CD4-positive, alpha-beta T cell treated with Interleukin-21 for 1 hour (primary cell): ENCODE measurements at regions not wholly inside any gene's neighbourhood (a gene's known extent, or its start where the extent isn't known, plus 50 kb on each side); places are given as distances from the start of the nearest gene placed in this dataset.
"Not testable (repeated sequence)": the region's sequence is repeated elsewhere in the genome, so short reads cannot be mapped to it uniquely, and the experiment has no call there.

Experiments
- DNase-seq: peaks from one replicate; pipeline ENCODE4 v3.0.0-alpha.2; 2020

DNA sequence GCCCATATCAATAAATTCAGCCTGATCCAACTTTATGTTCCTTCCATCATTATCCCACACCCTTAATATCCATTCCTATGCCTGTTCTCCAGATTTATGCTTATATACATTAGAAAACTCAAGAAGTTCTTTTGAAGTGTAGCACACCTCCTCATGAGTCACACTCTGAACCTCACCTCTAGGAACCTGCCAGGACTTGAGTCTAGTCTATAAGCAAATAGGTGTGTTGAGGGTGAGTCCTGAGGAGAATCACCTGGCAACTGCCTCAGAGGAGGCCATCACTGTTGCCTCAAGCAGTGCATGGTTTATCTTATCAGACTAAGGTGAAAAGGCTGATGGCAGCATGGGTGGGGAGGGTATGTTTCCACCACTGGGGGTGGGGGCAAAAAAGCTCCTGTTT lies 496.7 kb downstream of the C6orf118 start:
- no peak for DNase-seq

- DNase-seq, result no peak
Observed at GRCh38 chr6:164807125-164807524, 502.3 kb downstream of the C6orf118 start.

GRCh38 chr6:164795056-164795815 lies 514.2 kb downstream of the C6orf118 start:
- DNase-seq, result no peak

DNA sequence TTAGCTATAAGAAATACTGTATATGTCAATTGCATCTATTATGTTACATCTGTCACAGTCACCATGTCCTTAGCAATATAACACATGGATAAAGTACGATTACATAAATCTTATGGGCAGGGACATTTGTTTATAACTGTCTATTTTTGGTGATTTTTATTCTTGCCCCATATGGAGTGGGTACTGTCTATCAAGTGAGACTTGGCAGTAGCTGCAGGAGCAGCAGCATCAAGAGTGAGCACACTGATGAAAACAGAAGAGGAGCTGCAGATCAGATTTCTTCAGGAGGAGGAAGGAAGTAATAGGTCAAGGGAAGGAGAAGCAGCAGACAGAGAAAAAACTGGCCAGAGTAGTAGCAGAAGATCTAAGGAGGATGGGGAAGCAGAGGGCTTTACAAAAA lies 516.7 kb downstream of the C6orf118 start:
- DNase-seq, result no peak

DNA sequence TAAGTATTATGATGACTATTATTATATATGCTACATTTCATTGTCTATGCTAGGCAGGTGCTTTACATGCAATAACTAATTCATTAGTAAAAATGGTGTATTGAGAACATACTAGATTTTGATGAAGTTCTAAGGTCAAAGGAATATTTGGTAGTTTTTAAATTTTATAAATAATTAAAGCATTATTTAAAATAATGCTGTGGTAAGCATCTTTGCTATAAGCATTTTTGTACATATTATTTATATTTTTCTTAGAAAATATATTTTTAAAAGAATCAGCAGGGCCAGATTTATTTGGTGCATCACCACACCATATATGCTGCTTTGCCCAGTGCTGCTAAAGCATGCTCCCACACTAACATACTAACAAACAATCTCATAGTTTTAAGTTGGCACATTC lies 517.9 kb downstream of the C6orf118 start:
- DNase-seq, result no peak

GRCh38 chr6:164763788-164764187 lies 545.6 kb downstream of the C6orf118 start:
- no peak for DNase-seq

DNA sequence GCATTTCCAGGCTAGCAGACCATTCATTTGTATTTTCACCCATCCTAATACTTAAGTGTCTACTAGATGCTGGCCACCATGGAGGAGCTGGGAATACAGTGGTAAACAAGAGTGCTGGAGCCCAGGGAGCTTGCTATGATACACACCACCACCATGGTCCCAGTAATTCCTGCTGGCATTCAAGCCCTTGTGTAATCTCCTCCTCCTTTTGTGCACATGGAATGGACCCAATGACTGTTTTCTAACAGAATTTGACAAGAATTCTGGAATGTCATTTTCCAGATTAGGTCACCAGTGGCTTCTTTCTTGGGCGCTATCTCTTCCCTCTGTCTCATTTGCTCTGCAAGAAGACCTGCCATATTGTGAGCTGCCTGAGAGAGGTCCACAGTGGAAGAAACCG lies 552.0 kb downstream of the C6orf118 start:
- DNase-seq, result no peak

DNA sequence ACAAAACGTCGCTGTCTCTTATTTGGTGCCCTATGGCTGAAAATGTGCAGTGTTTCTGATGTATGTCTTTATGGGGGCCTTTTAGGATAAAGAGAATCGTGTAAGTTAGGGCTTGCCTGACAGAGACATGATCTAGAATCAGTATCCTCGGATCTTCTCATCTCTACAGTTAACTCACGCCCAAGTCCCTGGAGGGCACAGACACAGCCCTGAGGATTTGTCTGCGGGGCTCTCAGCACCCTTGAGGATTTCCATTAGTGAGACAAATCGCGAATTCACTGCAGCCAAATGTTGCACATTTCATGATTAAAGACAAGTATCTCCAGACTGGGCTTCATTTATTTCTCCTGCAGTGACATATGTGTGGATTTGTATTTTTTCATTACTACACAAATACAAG lies 552.7 kb downstream of the C6orf118 start:
- no peak for DNase-seq

GRCh38 chr6:164756142-164756541 lies 553.3 kb downstream of the C6orf118 start:
- DNase-seq, result no peak

DNA sequence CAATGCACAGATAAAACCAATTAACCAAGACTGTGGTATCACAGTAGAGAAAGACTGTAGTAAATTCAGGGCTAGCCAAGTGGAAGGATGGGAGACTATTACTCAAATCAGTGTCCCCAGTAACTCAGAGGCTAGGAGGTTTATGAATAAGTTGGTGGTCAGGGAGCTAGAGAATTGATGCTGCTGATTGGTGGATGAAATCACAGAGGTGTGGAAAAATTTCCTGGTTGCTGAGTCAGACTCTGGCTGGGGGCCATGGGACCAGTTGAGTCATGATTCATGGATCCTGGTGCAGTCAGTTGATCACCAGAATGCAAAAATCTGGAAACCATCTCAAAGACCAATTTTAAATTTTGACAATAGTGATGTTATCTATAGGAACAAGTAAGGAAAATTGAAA lies 555.9 kb downstream of the C6orf118 start:
- no peak for DNase-seq

GRCh38 chr6:164751395-164751794 lies 558.0 kb downstream of the C6orf118 start:
- no peak for DNase-seq

DNA sequence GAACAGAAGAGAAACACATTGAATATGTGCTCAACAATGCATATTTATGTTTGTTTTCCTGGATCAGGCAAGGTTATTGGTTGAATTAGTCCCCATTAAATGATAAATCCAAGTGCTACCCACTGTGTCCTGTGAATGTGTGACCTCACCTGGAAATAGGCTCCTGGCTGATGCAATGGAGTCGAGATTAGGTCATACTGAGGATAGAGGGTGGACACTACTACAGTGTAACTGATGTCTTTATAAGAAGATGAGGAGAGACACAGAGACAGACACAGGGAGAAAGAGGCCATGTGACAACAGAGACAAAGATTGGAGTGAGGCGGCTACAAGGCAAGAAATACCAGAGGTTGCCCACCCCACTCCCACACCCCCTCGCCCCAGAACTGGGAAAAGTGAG lies 559.3 kb downstream of the C6orf118 start:
- DNase-seq, result no peak

DNA sequence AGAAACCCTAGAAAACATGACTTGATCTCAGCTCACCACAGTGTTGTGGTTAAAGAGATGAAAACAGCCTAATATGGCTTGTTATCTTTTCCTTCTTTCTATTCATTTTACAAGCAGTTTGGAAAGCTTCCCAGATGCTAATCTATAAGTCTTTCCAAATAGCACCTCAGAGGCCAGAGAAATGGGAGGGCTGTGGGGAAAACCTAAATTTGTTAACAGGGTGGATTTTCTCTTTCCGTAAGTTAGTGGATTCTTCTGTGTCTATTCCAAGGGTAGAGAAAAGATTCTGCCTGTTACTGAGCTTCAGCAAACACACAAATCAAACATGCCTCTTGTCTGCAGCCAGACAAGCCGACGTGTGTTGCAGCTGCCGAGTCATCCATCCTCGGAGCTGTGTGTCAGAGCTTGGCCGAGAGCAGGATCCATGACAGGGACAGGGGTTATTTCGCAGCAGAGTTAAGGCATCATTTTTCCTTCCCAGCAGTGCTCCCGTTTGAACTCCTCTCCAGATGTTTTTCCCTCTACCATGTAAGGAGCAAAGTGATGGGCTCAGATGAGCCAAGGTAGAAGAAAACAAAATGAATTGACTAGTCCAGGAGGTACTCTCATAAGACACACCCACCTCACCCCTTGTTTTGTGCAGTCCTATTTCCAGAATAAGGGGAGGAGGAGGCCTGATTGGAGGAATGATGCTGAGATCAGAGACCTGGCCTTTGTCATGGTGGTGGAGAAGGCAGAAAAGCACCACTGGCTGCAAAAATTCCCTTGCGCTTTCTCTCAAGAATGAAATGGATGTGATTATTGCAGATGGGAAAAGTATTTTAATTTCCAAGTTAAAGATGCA lies 560.0 kb downstream of the C6orf118 start:
- DNase-seq, result no peak

DNA sequence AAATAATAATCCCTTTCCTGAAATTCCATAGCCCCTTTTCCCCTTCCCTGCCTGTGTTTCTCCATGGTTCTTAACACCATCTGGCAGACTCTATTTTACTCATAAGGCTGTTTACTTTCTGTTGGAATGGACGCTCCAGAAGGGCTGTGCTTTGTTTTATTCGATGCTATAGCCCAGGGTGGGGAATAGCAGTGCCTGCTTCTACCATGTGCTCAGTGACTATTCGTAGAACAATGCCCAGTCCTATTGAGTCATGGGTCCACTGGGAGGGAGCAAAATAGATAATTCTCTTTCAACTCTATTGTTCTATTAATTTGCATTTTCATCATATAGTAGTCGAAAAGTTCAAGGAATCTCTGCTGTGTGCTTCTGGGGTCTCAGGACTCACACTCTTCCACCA lies 565.1 kb downstream of the C6orf118 start:
- no peak for DNase-seq

DNA sequence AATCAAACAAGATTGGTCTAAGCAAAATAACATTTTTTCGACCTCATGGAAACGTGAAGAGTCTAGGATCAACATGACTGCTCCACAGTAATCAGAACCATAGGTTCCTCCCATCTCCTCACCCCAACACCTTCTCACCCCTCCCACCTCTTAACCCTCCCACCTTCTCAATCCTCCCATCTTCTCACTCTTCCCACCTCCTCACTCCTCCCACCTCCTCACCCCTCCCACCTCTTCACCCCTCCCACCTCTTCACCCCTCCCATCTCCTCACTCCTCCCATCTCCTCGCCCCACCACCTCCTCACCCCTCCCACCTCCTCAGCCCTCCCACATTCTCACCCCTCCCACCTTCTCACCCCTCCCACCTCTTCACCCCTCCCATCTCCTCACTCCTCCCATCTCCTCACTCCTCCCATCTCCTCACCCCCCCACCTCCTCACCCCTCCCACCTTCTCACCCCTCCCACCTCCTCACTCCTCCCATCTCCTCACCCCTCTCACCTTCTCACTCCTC lies 567.4 kb downstream of the C6orf118 start:
- DNase-seq, result no peak

DNA sequence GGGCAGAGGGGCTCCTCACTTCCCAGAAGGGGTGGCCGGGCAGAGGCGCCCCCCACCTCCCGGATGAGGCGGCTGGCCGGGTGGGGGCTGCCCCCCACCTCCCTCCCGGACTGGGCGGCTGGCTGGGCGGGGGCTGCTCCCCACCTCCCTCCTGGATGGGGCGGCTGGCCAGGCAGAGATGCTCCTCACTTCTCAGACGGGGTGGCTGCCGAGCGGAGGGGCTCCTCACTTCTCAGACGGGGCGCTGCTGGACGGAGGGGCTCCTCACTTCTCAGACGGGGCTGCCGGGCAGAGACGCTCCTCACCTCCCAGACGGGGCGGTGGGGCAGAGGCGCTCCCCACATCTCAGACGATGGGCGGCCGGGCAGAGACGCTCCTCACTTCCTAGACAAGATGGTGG lies 573.3 kb downstream of the C6orf118 start:
- not testable (repeated sequence) for DNase-seq

- no peak for DNase-seq
Observed at GRCh38 chr6:164731539-164731938, 577.9 kb downstream of the C6orf118 start.

DNA sequence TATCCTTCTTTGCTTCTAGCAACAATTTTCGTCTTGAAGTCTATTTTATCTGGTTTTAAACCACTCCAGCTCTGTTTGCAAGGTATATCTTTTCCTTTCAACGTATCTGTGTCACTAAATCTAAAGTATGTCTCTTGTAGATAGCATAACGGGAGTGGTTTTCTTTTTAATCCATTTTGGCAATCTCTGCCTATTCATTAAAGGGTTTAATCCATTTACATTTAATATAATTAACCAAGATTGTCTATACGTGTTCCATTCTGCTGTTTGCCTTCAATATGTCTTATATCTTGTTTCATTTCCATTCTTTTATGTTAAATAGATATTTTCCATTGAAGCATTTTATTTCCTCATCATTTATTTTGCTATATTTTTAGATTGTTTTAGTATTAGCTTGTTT lies 587.9 kb downstream of the C6orf118 start:
- no peak for DNase-seq

- no peak for DNase-seq
Observed at GRCh38 chr6:164700497-164700896, 608.9 kb downstream of the C6orf118 start.

DNA sequence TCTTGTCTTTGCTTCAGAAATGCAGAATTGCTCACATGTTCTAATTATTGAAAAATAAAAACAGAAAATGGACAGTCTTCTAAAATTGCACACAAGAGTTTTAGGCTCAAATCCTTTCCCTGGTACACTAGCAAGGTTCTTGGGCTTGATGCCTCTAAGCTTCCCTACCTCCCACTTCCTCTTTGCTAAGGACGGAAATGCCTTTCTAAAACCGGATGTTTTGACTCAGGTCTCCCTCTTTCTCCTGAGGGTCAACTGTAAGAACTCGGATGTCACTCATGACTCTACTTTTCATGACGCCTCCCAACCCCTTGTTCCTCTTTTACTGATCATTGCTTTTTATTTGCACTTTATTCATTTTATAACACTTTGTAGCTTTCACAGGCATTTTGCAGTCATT lies 613.5 kb downstream of the C6orf118 start:
- no peak for DNase-seq

DNA sequence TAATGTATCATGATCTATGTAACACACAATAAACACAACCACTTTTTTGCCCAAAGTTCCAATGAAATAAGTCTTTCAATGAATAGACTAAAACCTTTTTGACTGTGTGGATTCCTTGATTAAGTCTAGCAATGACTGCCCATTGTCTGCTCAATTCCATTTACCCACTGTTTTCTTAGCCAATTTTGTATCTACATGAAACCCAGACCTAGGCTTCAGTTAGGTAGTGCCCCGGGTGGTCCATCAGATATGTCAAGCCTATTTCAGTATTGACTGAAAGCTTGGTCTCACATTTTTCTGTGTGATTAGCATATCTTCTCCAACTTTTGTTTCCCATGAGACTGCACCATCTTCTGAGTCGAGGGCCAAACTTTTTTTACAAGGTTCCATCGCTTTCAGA lies 615.0 kb downstream of the C6orf118 start:
- no peak for DNase-seq

DNA sequence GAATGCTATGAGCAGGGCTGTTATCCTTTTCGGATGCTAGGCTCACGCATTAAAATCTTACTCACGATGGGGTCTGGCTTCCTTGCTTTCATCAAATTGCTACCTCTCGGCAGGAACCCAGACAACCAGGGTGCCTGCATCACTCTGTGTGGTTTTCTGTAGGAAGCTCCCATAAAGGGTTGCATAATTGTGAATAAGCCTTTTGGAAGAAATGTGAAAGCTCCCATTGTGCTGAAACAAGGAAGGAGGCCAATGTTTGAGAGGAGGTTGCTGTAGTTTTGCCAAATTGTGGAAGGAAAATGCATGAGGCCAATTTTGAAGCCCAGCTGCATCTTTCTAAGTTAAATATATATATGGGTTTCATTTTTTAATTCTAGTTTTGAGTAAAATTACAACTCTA lies 615.5 kb downstream of the C6orf118 start:
- no peak for DNase-seq

- DNase-seq, result no peak
Observed at GRCh38 chr6:164692772-164693510, 616.5 kb downstream of the C6orf118 start.
